Rectal smooth muscle tissue (tissue), 1 donor: ENCODE measurements at regions not wholly inside any gene's neighbourhood (a gene's known extent, or its start where the extent isn't known, plus 50 kb on each side); places are given as distances from the start of the nearest gene placed in this dataset.
"Not testable (repeated sequence)": the region's sequence is repeated elsewhere in the genome, so short reads cannot be mapped to it uniquely, and the experiment has no call there.

Source experiments
- H3K27ac ChIP-seq: one replicate; pipeline ENCODE4 v1.7.0; 2013; ENCODE audit warnings: low read depth, low read length, inconsistent platforms
- H3K27me3 ChIP-seq: one replicate; pipeline ENCODE4 v1.7.0; 2013; ENCODE audit warnings: low read length; ENCODE audit not compliant: control insufficient read depth, insufficient read depth
- H3K36me3 ChIP-seq: one replicate; pipeline ENCODE4 v1.7.0; 2013; ENCODE audit warnings: low read length; ENCODE audit not compliant: control insufficient read depth, insufficient read depth
- H3K4me1 ChIP-seq: one replicate; pipeline ENCODE4 v1.7.0; 2013; ENCODE audit warnings: low read length; ENCODE audit not compliant: control insufficient read depth, insufficient read depth
- H3K4me3 ChIP-seq: one replicate; pipeline ENCODE4 v1.7.0; 2013; ENCODE audit warnings: low read length
- H3K9ac ChIP-seq: one replicate; pipeline ENCODE4 v1.7.0; 2013; ENCODE audit warnings: low read length

- no peak overlapping the region for H3K27ac ChIP-seq
- no peak overlapping the region for H3K9ac ChIP-seq
- H3K36me3 ChIP-seq = no peaks in the 10 kb centered on the region
- no peaks in the 10 kb centered on the region for H3K4me1 ChIP-seq
- H3K27me3 ChIP-seq = no peaks in the 10 kb centered on the region
- no peak overlapping the region for H3K4me3 ChIP-seq
These were observed 911.8 kb downstream of the FSCB start for GRCh38 chr14:43595096-43595772.

DNA sequence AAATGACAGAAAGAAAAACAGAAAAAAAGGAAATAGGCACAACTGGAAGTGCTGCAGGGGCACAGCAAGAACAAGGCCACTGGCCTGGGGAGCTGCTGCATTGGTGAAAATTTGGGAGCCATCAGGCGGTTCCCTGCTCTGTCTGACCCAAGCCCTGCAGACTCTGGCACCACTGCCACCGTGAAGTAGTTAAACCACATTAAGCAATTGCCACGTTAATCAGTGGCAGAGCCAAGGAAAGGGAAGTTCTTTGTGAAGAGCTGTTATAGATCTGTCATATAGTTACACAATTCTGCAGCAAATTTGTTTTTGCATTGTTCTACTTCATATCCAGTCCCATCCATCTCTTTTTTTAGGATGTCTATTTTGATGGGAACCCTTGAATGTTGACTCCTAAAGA, 915.3 kb downstream of the FSCB start:
- Histone ChIP-seq H3K27me3 (no peaks in the 10 kb centered on the region), H3K4me3 (no peak overlapping the region), H3K27ac (no peak overlapping the region), H3K36me3 (no peaks in the 10 kb centered on the region), H3K9ac (no peak overlapping the region), H3K4me1 (no peaks in the 10 kb centered on the region)

GRCh38 chr14:43587183-43587582, 919.9 kb downstream of the FSCB start:
- H3K4me3 ChIP-seq = no peak overlapping the region
- H3K27me3 ChIP-seq = no peaks in the 10 kb centered on the region
- no peaks in the 10 kb centered on the region for H3K36me3 ChIP-seq
- H3K9ac ChIP-seq = no peak overlapping the region
- H3K27ac ChIP-seq = no peak overlapping the region
- H3K4me1 ChIP-seq = no peaks in the 10 kb centered on the region

DNA sequence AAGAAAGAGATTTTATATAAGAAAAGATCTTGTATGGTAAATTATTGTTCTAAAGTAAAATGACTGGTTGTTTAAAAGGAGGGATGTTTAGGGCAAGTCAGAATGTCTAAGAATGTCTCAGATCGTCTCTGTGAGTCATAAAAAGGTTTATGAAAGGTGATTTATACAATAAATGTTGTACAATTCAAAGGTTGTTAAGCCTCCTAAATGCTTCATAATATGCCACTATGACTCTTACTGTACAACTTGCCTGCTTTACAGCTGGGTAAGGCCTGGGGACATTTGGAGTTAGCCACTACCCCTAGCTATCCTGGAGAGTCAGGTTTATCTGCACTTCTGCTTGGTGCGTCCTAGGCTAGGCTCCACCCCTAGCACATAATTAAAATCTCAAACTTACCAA, 927.4 kb downstream of the FSCB start:
- no peak overlapping the region for H3K9ac ChIP-seq
- H3K4me3 ChIP-seq = no peak overlapping the region
- no peaks in the 10 kb centered on the region for H3K36me3 ChIP-seq
- no peaks in the 10 kb centered on the region for H3K27me3 ChIP-seq
- no peak overlapping the region for H3K27ac ChIP-seq
- H3K4me1 ChIP-seq = no peaks in the 10 kb centered on the region

GRCh38 chr14:43568022-43568421, 939.1 kb downstream of the FSCB start:
- H3K4me1 ChIP-seq = no peaks in the 10 kb centered on the region
- no peaks in the 10 kb centered on the region for H3K36me3 ChIP-seq
- H3K4me3 ChIP-seq = no peak overlapping the region
- H3K27me3 ChIP-seq = no peaks in the 10 kb centered on the region
- no peak overlapping the region for H3K27ac ChIP-seq
- no peak overlapping the region for H3K9ac ChIP-seq

- Histone ChIP-seq H3K27me3 (no peaks in the 10 kb centered on the region), H3K4me3 (no peak overlapping the region), H3K36me3 (no peaks in the 10 kb centered on the region), H3K27ac (no peak overlapping the region), H3K4me1 (no peaks in the 10 kb centered on the region), H3K9ac (no peak overlapping the region)
These were observed 958.7 kb downstream of the FSCB start for GRCh38 chr14:43548368-43548767.

DNA sequence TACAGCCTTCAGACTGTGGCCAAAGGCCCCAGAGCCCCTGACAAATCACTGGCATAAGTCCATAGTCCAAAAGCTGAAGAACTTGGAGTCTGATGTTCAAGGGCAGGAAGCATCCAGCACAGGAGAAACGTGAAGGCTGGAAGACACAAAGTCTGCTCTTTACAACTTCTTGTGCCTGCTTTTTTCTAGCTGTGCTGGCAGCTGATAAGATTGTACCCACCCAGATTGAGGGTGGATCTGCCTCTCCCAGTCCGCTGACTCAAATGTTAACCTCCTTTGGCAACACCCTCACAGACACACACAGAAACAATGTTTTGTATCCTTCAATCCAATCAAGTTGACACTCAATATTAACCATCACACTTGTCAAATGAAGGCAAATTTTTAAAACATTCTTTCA, 959.5 kb downstream of the FSCB start:
- not testable (repeated sequence) for H3K36me3 ChIP-seq, H3K4me3 ChIP-seq, H3K9ac ChIP-seq, H3K27me3 ChIP-seq, H3K4me1 ChIP-seq, H3K27ac ChIP-seq

DNA sequence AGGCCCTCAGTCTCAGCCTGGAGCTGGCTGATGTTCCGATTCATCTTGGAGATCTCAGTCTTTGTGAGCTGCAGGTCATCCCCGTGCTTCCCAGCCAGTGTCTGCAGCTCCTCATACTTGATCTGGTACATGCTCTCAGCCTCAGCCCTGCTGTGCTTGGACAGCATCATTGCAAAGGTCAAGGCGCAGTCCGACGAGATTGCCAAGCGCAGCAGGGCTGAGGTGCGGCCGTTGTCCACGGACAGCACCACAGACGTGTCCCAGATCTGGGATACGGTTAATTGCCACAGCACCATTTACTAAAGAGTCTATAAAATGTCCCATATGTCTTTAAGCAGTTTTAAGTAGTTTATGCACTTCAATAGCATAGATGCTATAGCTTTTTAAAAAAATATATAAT, 965.7 kb downstream of the FSCB start:
- H3K4me3 ChIP-seq = no peak overlapping the region
- H3K9ac ChIP-seq = no peak overlapping the region
- no peaks in the 10 kb centered on the region for H3K4me1 ChIP-seq
- no peaks in the 10 kb centered on the region for H3K36me3 ChIP-seq
- no peaks in the 10 kb centered on the region for H3K27me3 ChIP-seq
- no peak overlapping the region for H3K27ac ChIP-seq

- no peaks in the 10 kb centered on the region for H3K4me1 ChIP-seq
- H3K4me3 ChIP-seq = no peak overlapping the region
- H3K27me3 ChIP-seq = no peaks in the 10 kb centered on the region
- H3K9ac ChIP-seq = no peak overlapping the region
- no peaks in the 10 kb centered on the region for H3K36me3 ChIP-seq
- no peak overlapping the region for H3K27ac ChIP-seq
These were observed 966.1 kb downstream of the FSCB start for GRCh38 chr14:43540948-43541347.

DNA sequence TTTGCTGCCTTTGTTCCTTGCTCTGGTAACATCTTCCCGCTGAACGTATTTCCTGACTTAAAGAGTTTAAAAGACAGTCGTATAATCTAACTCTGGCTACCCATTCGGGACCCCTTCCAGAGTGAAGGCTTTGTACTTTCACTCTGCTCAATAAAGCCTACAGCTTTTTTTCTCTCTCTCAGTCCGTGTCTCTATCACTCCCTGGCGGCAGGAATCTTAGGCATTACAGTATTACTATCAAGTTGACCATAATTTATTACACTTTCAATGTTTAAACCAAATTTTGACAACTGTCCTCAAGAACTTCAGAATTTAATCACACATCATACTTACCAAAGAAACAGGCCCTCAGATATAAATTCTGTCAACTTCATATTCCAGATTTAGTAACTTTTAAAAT, 967.9 kb downstream of the FSCB start:
- Histone ChIP-seq H3K27ac (no peak overlapping the region), H3K4me3 (no peak overlapping the region), H3K9ac (no peak overlapping the region)

DNA sequence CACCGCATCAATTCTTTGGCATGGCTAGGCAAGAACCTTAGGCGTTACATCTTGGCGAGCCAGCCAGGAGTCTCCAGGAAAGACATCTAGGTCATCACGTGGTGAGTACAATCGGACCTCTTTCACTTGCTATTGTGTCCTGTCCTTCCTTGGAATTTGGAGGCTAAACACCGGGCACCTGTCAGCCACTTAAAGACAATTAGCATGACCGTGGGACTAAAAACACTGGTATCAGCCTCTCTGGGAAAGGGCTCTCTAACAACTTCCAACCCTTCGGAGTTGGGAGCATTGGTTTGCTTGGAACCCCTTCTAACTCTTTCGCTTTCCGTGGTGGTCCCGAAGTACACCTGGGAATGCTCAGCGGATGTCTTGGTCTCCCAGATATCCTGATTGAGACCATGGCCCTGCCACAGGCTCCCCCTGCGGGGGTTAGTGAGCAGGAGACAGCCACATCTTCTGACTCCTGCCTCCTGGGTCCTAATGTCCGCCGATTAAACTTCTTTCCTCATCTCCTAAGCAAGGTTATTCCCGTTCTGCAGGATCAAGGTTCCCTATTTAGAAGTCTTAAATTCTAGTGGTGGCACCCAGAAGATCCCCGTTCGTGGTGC, 971.7 kb downstream of the FSCB start:
- Histone ChIP-seq H3K27ac (no peak overlapping the region), H3K36me3 (no peaks in the 10 kb centered on the region), H3K9ac (no peak overlapping the region), H3K4me3 (no peak overlapping the region), H3K27me3 (no peaks in the 10 kb centered on the region), H3K4me1 (no peaks in the 10 kb centered on the region)

More for the DNA sequence above, 967.9 kb downstream of the FSCB start:
- Histone ChIP-seq H3K36me3 (no peaks in the 10 kb centered on the region), H3K27me3 (no peaks in the 10 kb centered on the region), H3K4me1 (no peaks in the 10 kb centered on the region)

DNA sequence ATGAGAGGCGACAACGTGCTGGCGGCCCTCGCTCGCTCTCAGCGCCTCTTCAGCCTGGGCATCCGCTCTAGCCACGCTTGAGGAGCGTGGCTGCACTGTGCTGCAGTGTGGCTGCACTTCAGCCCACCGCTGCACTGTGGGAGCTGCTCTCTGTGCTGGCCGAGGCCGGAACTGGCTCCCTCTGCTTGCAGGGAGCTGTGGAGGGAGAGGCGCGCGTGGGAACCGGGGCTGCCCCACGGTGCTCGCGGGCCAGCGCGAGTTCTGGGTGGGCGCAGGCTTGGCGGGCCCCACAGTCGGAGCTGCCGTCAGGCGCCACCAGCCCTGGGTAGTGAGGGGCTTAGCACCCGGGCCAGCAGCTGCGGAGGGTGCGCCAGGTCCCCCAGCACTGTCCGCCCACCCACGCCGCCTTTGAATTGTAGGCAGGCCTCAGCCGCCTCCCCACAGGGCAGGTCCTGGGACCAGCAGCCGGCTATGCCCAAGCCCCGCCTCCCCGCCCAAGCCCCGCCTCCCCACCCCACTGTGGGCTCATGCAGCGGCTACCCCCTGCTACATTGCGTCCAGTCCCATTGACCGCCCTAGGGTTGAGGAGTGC, 974.2 kb downstream of the FSCB start:
- H3K4me1 ChIP-seq = no peaks in the 10 kb centered on the region
- no peak overlapping the region for H3K27ac ChIP-seq
- H3K4me3 ChIP-seq = no peak overlapping the region
- H3K9ac ChIP-seq = no peak overlapping the region
- no peaks in the 10 kb centered on the region for H3K36me3 ChIP-seq
- H3K27me3 ChIP-seq = no peaks in the 10 kb centered on the region

- Histone ChIP-seq H3K4me1 (no peaks in the 10 kb centered on the region), H3K9ac (no peak overlapping the region), H3K27me3 (no peaks in the 10 kb centered on the region), H3K27ac (no peak overlapping the region), H3K4me3 (no peak overlapping the region), H3K36me3 (no peaks in the 10 kb centered on the region)
These were observed 978.8 kb downstream of the FSCB start for GRCh38 chr14:43528321-43528720.
